WTC11 (cell line): ENCODE measurements at regions not wholly inside any gene's neighbourhood (a gene's known extent, or its start where the extent isn't known, plus 50 kb on each side); places are given as distances from the start of the nearest gene placed in this dataset.

Source experiments
- ATAC-seq: fragments of 200-7000 bp; cut with Tn5 transposase; 2 replicates; pipeline ENCODE4 v1.10.0; 2021; ENCODE audit warnings: mild to moderate bottlenecking, moderate library complexity
- CTCF ChIA-PET: fragments of 300-600 bp; sonication (Branson Sonifier 250); formaldehyde crosslinking; loops from one replicate; lab custom pipeline; 2021; ENCODE audit warnings: antibody characterized with exemption; lab: Charles Lee
- POLR2A ChIA-PET: fragments of 350-600 bp; sonication (Branson Sonifier 250); formaldehyde crosslinking; loops from one replicate; lab custom pipeline; 2021; ENCODE audit warnings: antibody characterized with exemption; lab: Charles Lee
- DNase-seq: peaks from one replicate; pipeline ENCODE4 v3.0.0; 2021; ENCODE audit warnings: low spot score
- H3K27ac Mint-ChIP-seq: 2 replicates; pipeline ENCODE4 v1.8.0; 2021; ENCODE audit warnings: mixed read lengths
- H3K27me3 Mint-ChIP-seq: 2 replicates; pipeline ENCODE4 v1.8.0; 2021; ENCODE audit warnings: low read depth, mild to moderate bottlenecking, moderate library complexity, mixed read lengths
- H3K36me3 Mint-ChIP-seq: 2 replicates; pipeline ENCODE4 v1.8.0; 2021; ENCODE audit warnings: mixed read lengths
- H3K4me1 Mint-ChIP-seq: 2 replicates; pipeline ENCODE4 v1.8.0; 2022; ENCODE audit warnings: mixed read lengths
- H3K4me3 Mint-ChIP-seq: 2 replicates; pipeline ENCODE4 v1.8.0; 2021; ENCODE audit warnings: mild to moderate bottlenecking, moderate library complexity, mixed read lengths
- H3K9me3 Mint-ChIP-seq: 2 replicates; pipeline ENCODE4 v1.8.0; 2021; ENCODE audit warnings: mixed read lengths
- ARID4B ChIP-seq: sonication (generic); formaldehyde crosslinking; IDR thresholded peaks from 2 replicates; pipeline ENCODE4 v1.8.0; 2023; ENCODE audit warnings: missing genetic modification reagents, mild to moderate bottlenecking, borderline replicate concordance
- CREB1 ChIP-seq: sonication (generic); formaldehyde crosslinking; IDR thresholded peaks from 2 replicates; pipeline ENCODE4 v1.8.0; 2023; ENCODE audit warnings: mild to moderate bottlenecking, missing genetic modification reagents
- FOXK1 ChIP-seq: sonication (generic); formaldehyde crosslinking; IDR thresholded peaks from 2 replicates; pipeline ENCODE4 v1.8.0; 2022; ENCODE audit warnings: mild to moderate bottlenecking, moderate library complexity, missing genetic modification reagents
- GABPB1 ChIP-seq: sonication (generic); formaldehyde crosslinking; IDR thresholded peaks from 2 replicates; pipeline ENCODE4 v1.8.1; 2023; ENCODE audit warnings: mild to moderate bottlenecking, missing genetic modification reagents
- GRHL2 ChIP-seq: fragments of 250-450 bp; sonication (Bioruptor Pico); IDR thresholded peaks from 2 replicates; pipeline ENCODE4 v1.8.0; 2022; ENCODE audit warnings: mild to moderate bottlenecking, moderate library complexity; ENCODE audit not compliant: insufficient replicate concordance, severe bottlenecking
- IRF2 ChIP-seq: sonication (generic); formaldehyde crosslinking; IDR thresholded peaks from 2 replicates; pipeline ENCODE4 v1.8.0; 2022; ENCODE audit warnings: low read depth, missing genetic modification reagents, borderline replicate concordance
- JAZF1 ChIP-seq: fragments of 250-450 bp; sonication (Bioruptor Pico); IDR thresholded peaks from 2 replicates; pipeline ENCODE4 v1.9.0; 2021; ENCODE audit warnings: moderate library complexity, mild to moderate bottlenecking, inconsistent platforms
- MYBL2 ChIP-seq: sonication (generic); formaldehyde crosslinking; IDR thresholded peaks from 2 replicates; pipeline ENCODE4 v1.8.1; 2023; ENCODE audit warnings: mild to moderate bottlenecking, moderate library complexity, missing genetic modification reagents
- OVOL2 ChIP-seq: fragments of 250-450 bp; sonication (Bioruptor Pico); IDR thresholded peaks from 2 replicates; pipeline ENCODE4 v1.9.0; 2021; ENCODE audit warnings: mild to moderate bottlenecking, borderline replicate concordance
- RORB ChIP-seq: fragments of 250-450 bp; sonication (Bioruptor Pico); IDR thresholded peaks from 2 replicates; pipeline ENCODE4 v1.9.0; 2021; ENCODE audit warnings: mild to moderate bottlenecking
- SOX15 ChIP-seq: fragments of 250-450 bp; sonication (Bioruptor Pico); IDR thresholded peaks from 2 replicates; pipeline ENCODE4 v1.9.0; 2021; ENCODE audit warnings: mild to moderate bottlenecking
- TCF7 ChIP-seq: sonication (generic); formaldehyde crosslinking; IDR thresholded peaks from 2 replicates; pipeline ENCODE4 v1.8.0; 2022; ENCODE audit warnings: mild to moderate bottlenecking, low read depth, missing genetic modification reagents, moderate library complexity
- ZBTB21 ChIP-seq: sonication (generic); formaldehyde crosslinking; IDR thresholded peaks from 2 replicates; pipeline ENCODE4 v1.8.1; 2023; ENCODE audit warnings: mild to moderate bottlenecking, missing genetic modification reagents, borderline replicate concordance
- ZNF423 ChIP-seq: fragments of 250-450 bp; sonication (Bioruptor Pico); IDR thresholded peaks from 2 replicates; pipeline ENCODE4 v2.1.2; 2022; ENCODE audit warnings: mild to moderate bottlenecking, moderate library complexity
- ZNF532 ChIP-seq: fragments of 250-450 bp; sonication (Bioruptor Pico); IDR thresholded peaks from 2 replicates; pipeline ENCODE4 v1.9.0; 2021; ENCODE audit warnings: mild to moderate bottlenecking, borderline replicate concordance
- TF ChIP-seq, protein P1 (sequence below): sonication (generic); formaldehyde crosslinking; IDR thresholded peaks from 2 replicates; pipeline ENCODE4 v1.8.1; 2023; ENCODE audit warnings: mild to moderate bottlenecking, missing genetic modification reagents
- TF ChIP-seq, protein P2 (sequence below): sonication (generic); formaldehyde crosslinking; conservative IDR thresholded peaks from 2 replicates; pipeline ENCODE4 v1.8.1; 2023; ENCODE audit warnings: mild to moderate bottlenecking, low read depth, missing genetic modification reagents, moderate library complexity
- TF ChIP-seq, protein P3 (sequence below): sonication (generic); formaldehyde crosslinking; IDR thresholded peaks from 2 replicates; pipeline ENCODE4 v1.8.0; 2022; ENCODE audit warnings: mild to moderate bottlenecking, missing genetic modification reagents
- TF ChIP-seq, protein P4 (sequence below): sonication (generic); formaldehyde crosslinking; IDR thresholded peaks from 2 replicates; pipeline ENCODE4 v1.8.0; 2022; ENCODE audit warnings: mild to moderate bottlenecking, missing genetic modification reagents
- TF ChIP-seq, protein P5 (sequence below): sonication (generic); formaldehyde crosslinking; IDR thresholded peaks from 2 replicates; pipeline ENCODE4 v1.8.1; 2022; ENCODE audit warnings: low read depth, mild to moderate bottlenecking, moderate library complexity, missing genetic modification reagents, borderline replicate concordance

GRCh38 chr21:15121097-15121654 is 56.4 kb upstream of the NRIP1 start (continued):
- no peak for TF ChIP-seq ARID4B
- no peak for TF ChIP-seq JAZF1 (CRISPR knock-in tag)
- TF ChIP-seq OVOL2 (CRISPR knock-in tag): no peak
- TF ChIP-seq, protein P1, sequence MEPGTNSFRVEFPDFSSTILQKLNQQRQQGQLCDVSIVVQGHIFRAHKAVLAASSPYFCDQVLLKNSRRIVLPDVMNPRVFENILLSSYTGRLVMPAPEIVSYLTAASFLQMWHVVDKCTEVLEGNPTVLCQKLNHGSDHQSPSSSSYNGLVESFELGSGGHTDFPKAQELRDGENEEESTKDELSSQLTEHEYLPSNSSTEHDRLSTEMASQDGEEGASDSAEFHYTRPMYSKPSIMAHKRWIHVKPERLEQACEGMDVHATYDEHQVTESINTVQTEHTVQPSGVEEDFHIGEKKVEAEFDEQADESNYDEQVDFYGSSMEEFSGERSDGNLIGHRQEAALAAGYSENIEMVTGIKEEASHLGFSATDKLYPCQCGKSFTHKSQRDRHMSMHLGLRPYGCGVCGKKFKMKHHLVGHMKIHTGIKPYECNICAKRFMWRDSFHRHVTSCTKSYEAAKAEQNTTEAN (CRISPR knock-in tag): no peak
- no peak for TF ChIP-seq IRF2
- no peak for TF ChIP-seq ZBTB21 (CRISPR knock-in tag)
- no peak for TF ChIP-seq ZNF423 (CRISPR knock-in tag)
- no peak for TF ChIP-seq SOX15 (CRISPR knock-in tag)
- no peak for TF ChIP-seq ZNF532

GRCh38 chr21:15121655-15122120 is 56.9 kb upstream of the NRIP1 start:
- DNase-seq: no peak
- peak; percentile 85 for ATAC-seq
- Mint-ChIP-seq H3K4me1 (peaks cover 30% of the 10 kb centered on the region), H3K4me3 (no peak overlapping the region), H3K27me3 (no peaks in the 10 kb centered on the region), H3K36me3 (no peaks in the 10 kb centered on the region), H3K9me3 (no peaks in the 10 kb centered on the region), H3K27ac (peak overlapping the region; percentile 61)
- CTCF ChIA-PET: interaction anchor here (0.7 to 1.3 kb wide), 4 partner anchors 18 to 431 kb away, joined by 3 to 4 read pairs (median 4); no protein-coding TSS in a partner anchor
- POLR2A ChIA-PET: interaction anchor here (1.2 kb wide), 1 partner anchor 17 kb away, joined by 4 read pairs; no protein-coding TSS in a partner anchor
- no peak for TF ChIP-seq FOXK1 (CRISPR knock-in tag)
- TF ChIP-seq, protein P2, sequence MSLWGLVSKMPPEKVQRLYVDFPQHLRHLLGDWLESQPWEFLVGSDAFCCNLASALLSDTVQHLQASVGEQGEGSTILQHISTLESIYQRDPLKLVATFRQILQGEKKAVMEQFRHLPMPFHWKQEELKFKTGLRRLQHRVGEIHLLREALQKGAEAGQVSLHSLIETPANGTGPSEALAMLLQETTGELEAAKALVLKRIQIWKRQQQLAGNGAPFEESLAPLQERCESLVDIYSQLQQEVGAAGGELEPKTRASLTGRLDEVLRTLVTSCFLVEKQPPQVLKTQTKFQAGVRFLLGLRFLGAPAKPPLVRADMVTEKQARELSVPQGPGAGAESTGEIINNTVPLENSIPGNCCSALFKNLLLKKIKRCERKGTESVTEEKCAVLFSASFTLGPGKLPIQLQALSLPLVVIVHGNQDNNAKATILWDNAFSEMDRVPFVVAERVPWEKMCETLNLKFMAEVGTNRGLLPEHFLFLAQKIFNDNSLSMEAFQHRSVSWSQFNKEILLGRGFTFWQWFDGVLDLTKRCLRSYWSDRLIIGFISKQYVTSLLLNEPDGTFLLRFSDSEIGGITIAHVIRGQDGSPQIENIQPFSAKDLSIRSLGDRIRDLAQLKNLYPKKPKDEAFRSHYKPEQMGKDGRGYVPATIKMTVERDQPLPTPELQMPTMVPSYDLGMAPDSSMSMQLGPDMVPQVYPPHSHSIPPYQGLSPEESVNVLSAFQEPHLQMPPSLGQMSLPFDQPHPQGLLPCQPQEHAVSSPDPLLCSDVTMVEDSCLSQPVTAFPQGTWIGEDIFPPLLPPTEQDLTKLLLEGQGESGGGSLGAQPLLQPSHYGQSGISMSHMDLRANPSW (CRISPR knock-in tag): no peak
- TF ChIP-seq, protein P3, sequence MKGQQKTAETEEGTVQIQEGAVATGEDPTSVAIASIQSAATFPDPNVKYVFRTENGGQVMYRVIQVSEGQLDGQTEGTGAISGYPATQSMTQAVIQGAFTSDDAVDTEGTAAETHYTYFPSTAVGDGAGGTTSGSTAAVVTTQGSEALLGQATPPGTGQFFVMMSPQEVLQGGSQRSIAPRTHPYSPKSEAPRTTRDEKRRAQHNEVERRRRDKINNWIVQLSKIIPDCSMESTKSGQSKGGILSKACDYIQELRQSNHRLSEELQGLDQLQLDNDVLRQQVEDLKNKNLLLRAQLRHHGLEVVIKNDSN (CRISPR knock-in tag): no peak
- no peak for TF ChIP-seq SOX15 (CRISPR knock-in tag)
- TF ChIP-seq, protein P4, sequence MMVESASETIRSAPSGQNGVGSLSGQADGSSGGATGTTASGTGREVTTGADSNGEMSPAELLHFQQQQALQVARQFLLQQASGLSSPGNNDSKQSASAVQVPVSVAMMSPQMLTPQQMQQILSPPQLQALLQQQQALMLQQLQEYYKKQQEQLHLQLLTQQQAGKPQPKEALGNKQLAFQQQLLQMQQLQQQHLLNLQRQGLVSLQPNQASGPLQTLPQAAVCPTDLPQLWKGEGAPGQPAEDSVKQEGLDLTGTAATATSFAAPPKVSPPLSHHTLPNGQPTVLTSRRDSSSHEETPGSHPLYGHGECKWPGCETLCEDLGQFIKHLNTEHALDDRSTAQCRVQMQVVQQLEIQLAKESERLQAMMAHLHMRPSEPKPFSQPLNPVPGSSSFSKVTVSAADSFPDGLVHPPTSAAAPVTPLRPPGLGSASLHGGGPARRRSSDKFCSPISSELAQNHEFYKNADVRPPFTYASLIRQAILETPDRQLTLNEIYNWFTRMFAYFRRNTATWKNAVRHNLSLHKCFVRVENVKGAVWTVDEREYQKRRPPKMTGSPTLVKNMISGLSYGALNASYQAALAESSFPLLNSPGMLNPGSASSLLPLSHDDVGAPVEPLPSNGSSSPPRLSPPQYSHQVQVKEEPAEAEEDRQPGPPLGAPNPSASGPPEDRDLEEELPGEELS: no peak
- TF ChIP-seq GABPB1 (CRISPR knock-in tag): no peak
- no peak for TF ChIP-seq CREB1
- TF ChIP-seq RORB (CRISPR knock-in tag): no peak
- no peak for TF ChIP-seq TCF7
- TF ChIP-seq MYBL2 (CRISPR knock-in tag): no peak
- no peak for TF ChIP-seq GRHL2 (CRISPR knock-in tag)
- TF ChIP-seq, protein P5, sequence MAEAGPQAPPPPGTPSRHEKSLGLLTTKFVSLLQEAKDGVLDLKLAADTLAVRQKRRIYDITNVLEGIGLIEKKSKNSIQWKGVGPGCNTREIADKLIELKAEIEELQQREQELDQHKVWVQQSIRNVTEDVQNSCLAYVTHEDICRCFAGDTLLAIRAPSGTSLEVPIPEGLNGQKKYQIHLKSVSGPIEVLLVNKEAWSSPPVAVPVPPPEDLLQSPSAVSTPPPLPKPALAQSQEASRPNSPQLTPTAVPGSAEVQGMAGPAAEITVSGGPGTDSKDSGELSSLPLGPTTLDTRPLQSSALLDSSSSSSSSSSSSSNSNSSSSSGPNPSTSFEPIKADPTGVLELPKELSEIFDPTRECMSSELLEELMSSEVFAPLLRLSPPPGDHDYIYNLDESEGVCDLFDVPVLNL (CRISPR knock-in tag): no peak
